HG03139 (cell line): ENCODE measurements at regions not wholly inside any gene's neighbourhood (a gene's known extent, or its start where the extent isn't known, plus 50 kb on each side); places are given as distances from the start of the nearest gene placed in this dataset.

Source experiments
- ATAC-seq: cut with Tn5 transposase; IDR thresholded peaks from one replicate; pipeline ENCODE4 v1.9.1; 2021; ENCODE audit not compliant: unreplicated experiment

GRCh38 chr1:222046684-222047263, 304.9 kb upstream of the DUSP10 start:
- no peak for ATAC-seq

GRCh38 chr1:222045786-222046185, 303.9 kb upstream of the DUSP10 start:
- no peak for ATAC-seq

DNA sequence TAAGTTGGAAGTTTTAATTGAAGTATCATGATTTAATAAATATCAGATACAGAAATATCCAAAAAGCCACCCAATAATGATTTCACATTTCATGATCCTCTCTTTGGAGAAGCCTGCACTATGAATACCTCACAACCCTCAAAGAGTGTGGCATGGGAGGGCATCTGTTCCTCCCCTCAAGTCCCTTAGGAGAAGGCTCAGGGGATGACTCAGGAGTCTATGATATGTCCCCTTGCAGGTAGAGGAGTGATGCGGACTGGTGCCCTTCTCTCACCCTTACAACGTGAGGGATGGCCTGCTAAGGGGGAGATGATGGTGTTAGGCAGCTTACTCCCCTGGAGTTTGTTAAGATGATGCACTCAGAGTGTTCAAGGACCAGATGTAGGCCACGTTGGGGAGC, 303.3 kb upstream of the DUSP10 start:
- no peak for ATAC-seq

GRCh38 chr1:222043444-222044292, 301.8 kb upstream of the DUSP10 start:
- ATAC-seq, result no peak

DNA sequence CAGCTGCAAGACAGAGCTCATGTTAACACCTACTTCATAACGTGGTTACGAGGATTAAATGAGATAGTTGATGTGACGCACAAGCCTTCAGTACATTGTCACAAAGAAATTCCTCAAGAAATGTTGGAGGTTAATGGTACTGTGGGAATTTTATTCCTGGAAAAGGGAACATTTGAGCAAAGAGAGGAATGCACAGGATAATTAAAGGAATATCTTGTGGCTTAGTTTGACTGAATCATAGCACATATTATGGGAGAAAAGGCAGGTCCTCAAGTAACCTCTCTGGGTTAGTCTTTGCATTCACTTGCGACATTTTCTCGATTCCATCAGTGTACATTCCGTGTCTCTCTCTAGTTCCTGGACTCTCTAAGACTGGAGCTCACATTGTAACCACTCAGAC, 300.2 kb upstream of the DUSP10 start:
- no peak for ATAC-seq

- no peak for ATAC-seq
Observed at GRCh38 chr1:222040955-222041354, 299.1 kb upstream of the DUSP10 start.

DNA sequence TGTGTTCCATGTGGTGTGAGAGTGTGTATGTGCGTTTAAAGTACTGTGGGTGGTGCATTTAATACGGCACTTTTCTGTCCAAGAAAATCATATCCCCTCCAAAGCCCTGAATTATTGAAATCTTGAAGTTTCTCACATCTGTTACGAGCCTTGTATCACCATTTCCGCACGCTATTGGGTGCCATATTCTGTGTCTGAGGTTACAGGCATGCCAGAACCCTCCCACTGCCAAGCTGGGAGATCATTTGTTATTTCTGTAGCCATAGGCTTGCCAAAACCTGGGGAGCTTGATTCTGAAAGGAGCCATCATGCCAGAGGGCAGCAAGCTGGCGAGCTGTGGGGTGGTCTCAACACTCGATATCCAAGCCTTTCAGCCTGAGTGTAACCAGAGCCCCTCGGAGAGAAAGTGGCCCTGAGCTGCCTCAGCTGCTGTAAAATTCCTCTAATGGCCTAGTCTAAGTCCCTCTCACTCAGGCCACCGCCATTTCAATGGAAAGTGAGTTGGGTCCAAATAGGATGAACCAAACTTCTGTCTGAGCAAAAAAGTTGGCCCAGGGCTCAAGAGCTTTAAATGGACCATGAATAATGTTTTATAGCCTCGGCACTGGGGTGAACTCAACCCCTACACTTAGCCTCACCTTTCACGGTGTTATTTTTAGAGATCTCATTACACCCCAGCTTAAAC, 298.4 kb upstream of the DUSP10 start:
- no peak for ATAC-seq

- no peak for ATAC-seq
Observed at GRCh38 chr1:222038971-222039370, 297.1 kb upstream of the DUSP10 start.

DNA sequence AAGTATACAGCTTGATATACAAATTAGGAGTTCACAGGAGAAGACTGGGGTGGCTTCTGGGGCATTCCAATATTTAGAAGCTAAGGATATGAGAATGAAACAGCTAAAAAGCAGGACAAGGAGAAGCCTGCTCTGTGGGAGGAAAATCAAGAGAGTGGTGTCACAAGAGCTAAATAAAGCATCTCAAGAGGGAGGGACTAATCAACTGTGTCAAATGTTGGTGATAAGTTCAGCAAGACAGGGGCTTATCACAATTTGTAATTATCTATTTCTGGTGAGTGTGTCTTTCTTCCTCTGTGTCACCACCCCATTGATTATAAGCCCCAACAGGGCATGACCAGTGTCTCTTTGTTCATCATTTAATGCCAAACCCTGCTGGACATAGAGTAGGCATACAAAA, 295.8 kb upstream of the DUSP10 start:
- ATAC-seq, result no peak

- no peak for ATAC-seq
Observed at GRCh38 chr1:222034790-222035189, 292.9 kb upstream of the DUSP10 start.

- no peak for ATAC-seq
Observed at GRCh38 chr1:222033450-222033849, 291.6 kb upstream of the DUSP10 start.

- no peak for ATAC-seq
Observed at GRCh38 chr1:222031318-222031717, 289.4 kb upstream of the DUSP10 start.

- ATAC-seq, result no peak
Observed at GRCh38 chr1:222028676-222029075, 286.8 kb upstream of the DUSP10 start.

GRCh38 chr1:222028116-222028515, 286.2 kb upstream of the DUSP10 start:
- no peak for ATAC-seq

DNA sequence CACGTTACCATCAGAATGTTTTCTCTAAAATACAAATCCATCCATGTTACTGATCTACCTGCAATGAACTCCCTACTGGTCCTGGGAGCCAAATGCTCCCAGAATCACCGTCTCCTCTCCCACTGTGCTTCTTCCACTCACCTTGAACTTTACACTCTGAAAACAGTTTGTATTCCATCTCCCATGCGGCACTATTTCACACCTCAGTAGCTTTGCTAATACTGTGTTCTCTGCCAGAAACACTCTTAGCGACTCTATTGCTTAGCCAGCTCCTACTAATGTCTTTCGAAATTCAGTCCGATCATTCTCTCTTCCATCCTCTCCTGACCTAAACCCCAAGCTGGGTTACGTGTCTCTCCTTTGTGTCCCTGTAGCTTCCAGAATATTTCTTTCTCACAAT, 284.4 kb upstream of the DUSP10 start:
- ATAC-seq, result no peak

DNA sequence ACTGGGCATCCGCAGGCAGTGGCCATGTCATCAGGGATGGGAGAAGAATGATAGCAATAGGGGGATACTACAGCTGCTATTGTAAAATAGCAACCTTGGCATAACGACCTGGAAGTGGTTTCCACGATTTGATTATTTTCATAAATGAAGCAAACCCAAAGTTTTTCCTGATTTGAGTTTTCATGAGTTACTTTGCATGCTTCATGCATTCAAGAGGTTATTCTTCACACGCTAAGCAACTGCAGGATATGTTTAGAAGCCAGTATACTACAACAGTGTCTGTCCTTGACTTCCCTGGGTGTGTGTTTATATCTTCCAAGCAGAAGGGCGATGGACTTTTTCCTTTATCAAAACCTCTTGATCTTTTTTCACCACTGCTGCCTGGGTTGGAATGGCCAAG, 281.1 kb upstream of the DUSP10 start:
- no peak for ATAC-seq

DNA sequence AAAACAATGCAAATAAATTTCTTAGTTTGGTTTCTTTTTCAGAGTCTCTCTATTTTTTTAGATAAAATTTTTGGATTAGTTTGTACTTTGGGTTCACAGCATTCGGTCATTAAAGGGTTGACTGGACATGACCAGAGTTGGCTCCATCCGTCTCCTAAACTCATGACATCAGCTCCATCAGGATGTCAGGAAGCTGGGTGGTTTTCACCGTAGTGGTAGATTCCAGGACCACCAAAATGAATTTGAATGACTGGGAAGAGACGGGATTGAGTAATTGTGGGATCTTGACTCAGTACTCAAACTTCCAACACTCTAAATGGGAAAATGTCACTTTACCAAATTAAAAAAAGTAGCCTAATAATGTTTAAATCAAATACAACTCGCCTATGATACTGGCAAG, 279.2 kb upstream of the DUSP10 start:
- no peak for ATAC-seq

DNA sequence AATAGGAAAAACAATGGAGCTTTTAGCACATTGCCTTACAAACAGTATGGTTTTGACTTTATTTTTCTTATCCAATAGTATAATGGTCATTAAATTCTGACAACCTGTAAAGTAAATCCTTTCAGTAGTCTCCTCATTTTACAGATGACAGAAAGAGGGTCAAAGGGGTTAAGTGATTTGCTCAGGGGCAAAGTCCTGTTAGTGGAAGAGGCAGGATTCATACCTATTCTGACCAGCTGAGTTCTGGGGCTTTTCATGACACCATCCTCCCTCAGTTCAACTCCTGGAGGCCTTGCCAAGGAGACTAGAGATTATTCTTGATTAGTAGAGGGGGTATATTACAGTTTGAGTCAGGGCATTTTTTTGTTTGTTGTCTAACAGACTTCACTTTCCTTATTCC, 278.7 kb upstream of the DUSP10 start:
- ATAC-seq, result no peak

DNA sequence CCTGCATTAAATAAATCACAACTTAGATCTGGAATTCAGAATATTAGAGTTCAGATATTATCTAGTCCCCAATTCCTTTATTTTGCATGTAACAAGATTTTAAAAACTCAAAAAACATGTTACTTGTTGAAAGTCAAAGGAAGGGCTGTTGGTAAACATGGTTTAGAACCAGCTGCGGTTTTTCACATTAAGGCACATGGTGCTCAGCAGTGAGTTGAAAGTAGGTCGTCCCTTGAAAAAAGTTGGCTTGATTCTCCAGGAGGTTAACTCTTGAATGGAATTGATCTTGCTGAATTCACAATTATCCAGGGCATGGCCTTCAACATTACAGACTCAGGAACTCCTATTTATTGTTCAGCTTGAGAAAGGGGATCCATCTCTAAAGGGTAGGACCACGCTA, 277.1 kb upstream of the DUSP10 start:
- no peak for ATAC-seq

GRCh38 chr1:222018041-222018440, 276.2 kb upstream of the DUSP10 start:
- no peak for ATAC-seq

- no peak for ATAC-seq
Observed at GRCh38 chr1:222015686-222016085, 273.8 kb upstream of the DUSP10 start.

DNA sequence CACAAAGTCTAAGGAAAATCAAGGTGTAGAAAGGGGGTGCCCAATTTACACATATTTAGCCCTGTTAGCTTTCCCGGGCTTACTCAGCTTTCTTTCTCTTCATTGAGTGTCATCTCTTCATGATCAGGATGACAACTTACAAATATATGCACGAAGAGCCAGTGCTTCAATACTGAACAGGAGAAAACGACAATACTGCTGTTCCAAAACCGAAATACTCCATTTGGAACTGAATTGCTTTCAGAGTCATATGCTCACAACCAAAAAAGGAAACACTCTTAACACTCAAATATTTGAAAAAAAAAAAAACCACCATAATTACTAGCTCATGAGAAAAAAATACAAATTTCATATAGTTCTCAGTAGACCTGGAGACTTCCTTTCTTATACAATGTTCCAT, 272.1 kb upstream of the DUSP10 start:
- ATAC-seq, result no peak
